GM21515 (cell line): ENCODE measurements at regions not wholly inside any gene's neighbourhood (a gene's known extent, or its start where the extent isn't known, plus 50 kb on each side); places are given as distances from the start of the nearest gene placed in this dataset.
"Not testable (repeated sequence)": the region's sequence is repeated elsewhere in the genome, so short reads cannot be mapped to it uniquely, and the experiment has no call there.

ENCODE experiments used
- ATAC-seq: cut with Tn5 transposase; IDR thresholded peaks from one replicate; pipeline ENCODE4 v1.9.1; 2021; ENCODE audit not compliant: unreplicated experiment

DNA sequence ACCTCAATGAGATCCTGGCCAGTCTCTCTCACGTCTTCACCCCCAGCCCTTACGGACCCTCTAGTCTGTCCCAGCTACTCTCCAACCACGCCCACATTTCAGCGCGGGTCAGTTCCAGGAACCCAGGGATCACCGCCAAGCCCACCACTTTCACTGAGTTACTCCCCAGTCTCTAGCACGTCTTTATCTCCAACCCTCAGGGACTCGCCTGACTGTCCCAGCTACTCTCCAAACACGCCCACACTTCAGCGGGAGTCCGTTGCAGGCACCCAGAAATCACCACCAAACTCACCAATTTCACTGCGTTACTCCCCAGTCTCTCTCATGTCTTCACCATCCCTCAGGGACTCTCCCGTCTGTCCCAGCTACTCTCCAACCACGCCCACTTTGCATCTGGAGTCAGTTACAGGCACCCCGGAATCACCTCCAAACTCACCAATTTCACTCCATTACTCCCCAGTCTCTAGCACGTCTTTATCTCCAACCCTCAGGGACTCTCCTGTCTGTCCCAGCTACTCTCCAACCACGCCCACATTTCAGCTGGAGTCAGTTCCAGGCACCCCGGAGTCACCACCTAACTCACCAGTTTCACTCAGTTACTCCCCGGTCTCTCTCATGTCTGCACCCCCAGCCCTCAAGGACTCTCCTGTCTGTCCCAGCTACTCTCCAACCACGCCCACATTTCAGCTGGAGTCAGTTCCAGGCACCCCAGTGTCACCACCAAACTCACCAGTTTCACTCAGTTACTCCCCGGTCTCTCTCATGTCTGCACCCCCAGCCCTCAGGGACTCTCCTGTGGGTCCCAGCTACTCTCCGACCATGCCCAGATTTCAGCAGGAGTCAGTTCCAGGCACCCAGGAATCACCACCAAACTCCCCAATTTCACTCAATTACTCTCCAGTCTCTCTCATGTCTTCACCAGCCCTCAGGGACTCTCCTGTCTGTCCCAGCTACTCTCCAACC lies 336.8 kb downstream of the CWH43 start:
- ATAC-seq, result not testable (repeated sequence)

- ATAC-seq, result not testable (repeated sequence)
Measured at GRCh38 chr4:49323573-49323940, 337.5 kb downstream of the CWH43 start.
